Ishikawa (cell line): ENCODE measurements at regions not wholly inside any gene's neighbourhood (a gene's known extent, or its start where the extent isn't known, plus 50 kb on each side); places are given as distances from the start of the nearest gene placed in this dataset.

Experiments
- CEBPB ChIP-seq: IDR thresholded peaks from 2 replicates; pipeline ENCODE4 v1.6.1; 2012
- CREB1 ChIP-seq: IDR thresholded peaks from 2 replicates; pipeline ENCODE4 v1.6.1; 2012; ENCODE audit warnings: low read depth
- EGR1 ChIP-seq: IDR thresholded peaks from 2 replicates; pipeline ENCODE4 v1.6.1; 2012
- EP300 ChIP-seq: IDR thresholded peaks from 2 replicates; pipeline ENCODE4 v1.6.1; 2012; ENCODE audit warnings: borderline replicate concordance
- FOXM1 ChIP-seq: IDR thresholded peaks from 2 replicates; pipeline ENCODE4 v1.6.1; 2012; ENCODE audit warnings: low read depth, borderline replicate concordance
- NFIC ChIP-seq: IDR thresholded peaks from 2 replicates; pipeline ENCODE4 v1.6.1; 2012
- RAD21 ChIP-seq: IDR thresholded peaks from 2 replicates; pipeline ENCODE4 v1.6.1; 2012; ENCODE audit warnings: low read depth
- TAF1 ChIP-seq: IDR thresholded peaks from 2 replicates; pipeline ENCODE4 v1.6.1; 2012; ENCODE audit warnings: low read depth, mild to moderate bottlenecking
- TCF12 ChIP-seq: IDR thresholded peaks from 2 replicates; pipeline ENCODE4 v1.6.1; 2012; ENCODE audit warnings: low read depth
- TEAD4 ChIP-seq: IDR thresholded peaks from 2 replicates; pipeline ENCODE4 v1.6.1; 2012
- YY1 ChIP-seq: IDR thresholded peaks from 2 replicates; pipeline ENCODE4 v1.6.1; 2012; ENCODE audit warnings: low read depth
- ZBTB7A ChIP-seq: IDR thresholded peaks from 2 replicates; pipeline ENCODE4 v1.6.1; 2012; ENCODE audit warnings: low read depth
- TF ChIP-seq, protein P1 (sequence below): IDR thresholded peaks from 2 replicates; pipeline ENCODE4 v1.6.1; 2012
- TF ChIP-seq, protein P2 (sequence below): IDR thresholded peaks from 2 replicates; pipeline ENCODE4 v1.6.1; 2012; ENCODE audit warnings: low read depth, mild to moderate bottlenecking
- TF ChIP-seq, protein P3 (sequence below): IDR thresholded peaks from 2 replicates; pipeline ENCODE4 v1.6.1; 2012

DNA sequence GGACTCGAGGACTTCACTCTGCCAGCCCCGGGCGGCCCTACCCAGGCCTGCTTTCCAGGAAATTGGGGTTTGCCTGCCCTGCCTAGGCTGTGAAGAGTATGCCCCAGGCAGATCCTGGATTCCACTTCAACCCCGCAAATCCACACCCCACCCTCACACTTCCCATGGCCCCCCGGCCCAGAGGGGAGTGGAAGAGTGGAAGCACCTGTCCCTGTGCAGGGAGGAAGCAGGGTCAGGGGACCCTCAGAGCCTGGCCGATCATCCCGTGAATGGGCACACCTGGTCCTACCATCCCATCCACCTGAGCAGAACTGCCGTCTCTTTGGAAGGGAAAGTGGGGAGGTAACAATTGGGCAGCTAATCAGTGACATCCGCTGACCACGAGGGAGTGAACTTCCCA lies 245.2 kb downstream of the EIPR1 start:
- TF ChIP-seq, protein P1, sequence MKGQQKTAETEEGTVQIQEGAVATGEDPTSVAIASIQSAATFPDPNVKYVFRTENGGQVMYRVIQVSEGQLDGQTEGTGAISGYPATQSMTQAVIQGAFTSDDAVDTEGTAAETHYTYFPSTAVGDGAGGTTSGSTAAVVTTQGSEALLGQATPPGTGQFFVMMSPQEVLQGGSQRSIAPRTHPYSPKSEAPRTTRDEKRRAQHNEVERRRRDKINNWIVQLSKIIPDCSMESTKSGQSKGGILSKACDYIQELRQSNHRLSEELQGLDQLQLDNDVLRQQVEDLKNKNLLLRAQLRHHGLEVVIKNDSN = no peak
- TF ChIP-seq YY1 (no peak), TAF1 (no peak), EP300 (no peak), FOXM1 (no peak), EGR1 (no peak)

DNA sequence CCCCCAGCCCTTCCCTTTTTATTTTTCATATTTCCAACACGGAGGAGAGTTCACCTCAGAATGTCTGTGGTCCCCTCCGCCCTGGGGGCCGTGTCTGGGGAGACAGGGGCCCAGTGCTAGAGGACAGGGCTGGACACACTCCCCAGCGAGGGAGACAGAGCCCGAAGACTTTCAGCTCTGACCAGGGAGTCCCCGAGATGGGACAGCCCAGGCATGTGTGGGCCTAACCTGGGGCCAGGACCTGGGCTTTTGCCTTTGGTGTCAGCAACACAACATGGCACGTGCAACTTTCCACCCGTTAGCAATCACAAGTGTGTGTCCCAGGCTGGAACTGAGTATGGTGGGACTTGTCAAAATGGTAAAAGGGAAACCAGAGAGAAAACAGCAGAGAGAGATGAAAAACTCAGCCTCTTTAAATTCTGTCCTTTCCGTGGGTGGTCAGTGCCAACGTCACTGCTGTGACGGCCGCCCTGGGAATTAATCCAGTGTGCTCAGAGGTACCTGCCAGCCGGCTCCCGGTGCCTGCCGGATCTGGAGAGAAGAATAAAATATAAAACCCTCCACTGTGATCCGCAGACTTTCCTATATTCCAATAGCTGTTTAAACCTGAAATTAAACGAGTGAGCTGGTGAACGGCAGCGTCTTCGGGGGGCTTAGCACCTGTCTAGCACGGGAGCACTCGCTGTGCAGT lies 245.8 kb downstream of the EIPR1 start:
- TF ChIP-seq, protein P2, sequence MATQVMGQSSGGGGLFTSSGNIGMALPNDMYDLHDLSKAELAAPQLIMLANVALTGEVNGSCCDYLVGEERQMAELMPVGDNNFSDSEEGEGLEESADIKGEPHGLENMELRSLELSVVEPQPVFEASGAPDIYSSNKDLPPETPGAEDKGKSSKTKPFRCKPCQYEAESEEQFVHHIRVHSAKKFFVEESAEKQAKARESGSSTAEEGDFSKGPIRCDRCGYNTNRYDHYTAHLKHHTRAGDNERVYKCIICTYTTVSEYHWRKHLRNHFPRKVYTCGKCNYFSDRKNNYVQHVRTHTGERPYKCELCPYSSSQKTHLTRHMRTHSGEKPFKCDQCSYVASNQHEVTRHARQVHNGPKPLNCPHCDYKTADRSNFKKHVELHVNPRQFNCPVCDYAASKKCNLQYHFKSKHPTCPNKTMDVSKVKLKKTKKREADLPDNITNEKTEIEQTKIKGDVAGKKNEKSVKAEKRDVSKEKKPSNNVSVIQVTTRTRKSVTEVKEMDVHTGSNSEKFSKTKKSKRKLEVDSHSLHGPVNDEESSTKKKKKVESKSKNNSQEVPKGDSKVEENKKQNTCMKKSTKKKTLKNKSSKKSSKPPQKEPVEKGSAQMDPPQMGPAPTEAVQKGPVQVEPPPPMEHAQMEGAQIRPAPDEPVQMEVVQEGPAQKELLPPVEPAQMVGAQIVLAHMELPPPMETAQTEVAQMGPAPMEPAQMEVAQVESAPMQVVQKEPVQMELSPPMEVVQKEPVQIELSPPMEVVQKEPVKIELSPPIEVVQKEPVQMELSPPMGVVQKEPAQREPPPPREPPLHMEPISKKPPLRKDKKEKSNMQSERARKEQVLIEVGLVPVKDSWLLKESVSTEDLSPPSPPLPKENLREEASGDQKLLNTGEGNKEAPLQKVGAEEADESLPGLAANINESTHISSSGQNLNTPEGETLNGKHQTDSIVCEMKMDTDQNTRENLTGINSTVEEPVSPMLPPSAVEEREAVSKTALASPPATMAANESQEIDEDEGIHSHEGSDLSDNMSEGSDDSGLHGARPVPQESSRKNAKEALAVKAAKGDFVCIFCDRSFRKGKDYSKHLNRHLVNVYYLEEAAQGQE = no peak
- TF ChIP-seq FOXM1 (no peak), CEBPB (no peak), CREB1 (no peak), TEAD4 (no peak), TCF12 (no peak), YY1 (no peak), RAD21 (no peak), TAF1 (no peak), EP300 (no peak), ZBTB7A (no peak), NFIC (no peak), EGR1 (no peak)
- TF ChIP-seq, protein P1 = no peak
- TF ChIP-seq, protein P3, sequence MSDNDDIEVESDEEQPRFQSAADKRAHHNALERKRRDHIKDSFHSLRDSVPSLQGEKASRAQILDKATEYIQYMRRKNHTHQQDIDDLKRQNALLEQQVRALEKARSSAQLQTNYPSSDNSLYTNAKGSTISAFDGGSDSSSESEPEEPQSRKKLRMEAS = no peak

DNA sequence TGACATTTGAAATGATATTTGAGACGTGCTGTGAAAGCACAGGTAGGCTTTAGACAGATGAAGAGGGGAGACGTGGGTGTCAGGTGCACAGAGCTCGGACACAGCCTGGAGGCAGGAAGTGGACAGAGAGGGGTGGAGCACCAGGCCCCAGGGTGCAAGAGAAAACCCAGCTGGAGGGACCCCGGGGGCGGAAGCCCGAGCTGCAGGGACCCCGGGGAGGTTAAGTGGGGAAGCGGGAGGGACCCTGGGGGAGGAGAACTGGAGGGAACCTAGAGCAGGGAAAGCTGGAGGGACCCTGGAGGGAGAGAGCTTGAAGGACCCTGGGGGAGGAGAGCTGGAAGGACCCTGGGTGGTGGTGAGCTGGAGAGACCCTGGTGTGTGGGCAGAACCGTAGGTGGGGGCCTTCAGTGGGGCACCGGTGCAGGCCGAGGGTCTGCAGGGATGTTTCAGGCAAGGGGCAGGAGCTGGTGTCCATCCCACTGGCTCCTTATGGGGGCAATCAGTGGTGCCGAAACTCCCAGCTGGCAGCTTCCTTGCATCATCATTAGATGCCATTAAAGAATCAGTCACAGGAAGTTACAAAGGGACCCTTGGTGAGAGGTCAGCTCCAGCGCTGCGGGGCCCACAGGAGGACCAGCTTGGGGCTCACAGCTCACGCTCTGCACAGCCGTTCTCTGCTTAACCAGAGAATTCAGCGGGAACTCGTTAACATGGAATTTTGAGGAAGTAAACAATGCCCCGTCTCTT lies 246.6 kb downstream of the EIPR1 start:
- TF ChIP-seq FOXM1 (no peak), CEBPB (no peak), TCF12 (no peak), EP300 (no peak), TEAD4 (no peak), RAD21 (no peak), TAF1 (no peak), NFIC (no peak), EGR1 (no peak), YY1 (no peak), ZBTB7A (no peak), CREB1 (no peak)
- TF ChIP-seq, protein P3 = no peak
- TF ChIP-seq, protein P2 = no peak

DNA sequence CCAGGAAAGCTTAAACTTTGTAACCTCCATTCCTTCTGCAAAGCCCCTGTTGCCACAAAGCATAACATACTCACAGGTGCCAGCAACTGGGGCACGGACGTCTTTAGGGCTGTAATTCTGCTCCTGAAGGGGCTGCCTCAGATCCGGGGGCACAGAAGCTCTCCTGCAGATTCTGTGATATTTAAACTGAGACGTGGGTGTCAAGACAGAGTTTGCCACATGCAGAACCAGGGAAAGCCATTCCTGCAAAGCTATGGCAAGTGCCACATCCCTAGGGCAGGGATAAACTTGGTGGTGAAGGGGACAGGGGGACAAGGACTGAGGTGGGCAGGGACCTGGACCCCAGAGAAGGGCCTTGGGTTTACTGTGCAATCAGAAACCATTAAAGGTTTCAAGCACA lies 247.2 kb downstream of the EIPR1 start:
- TF ChIP-seq CEBPB (no peak), CREB1 (no peak)

DNA sequence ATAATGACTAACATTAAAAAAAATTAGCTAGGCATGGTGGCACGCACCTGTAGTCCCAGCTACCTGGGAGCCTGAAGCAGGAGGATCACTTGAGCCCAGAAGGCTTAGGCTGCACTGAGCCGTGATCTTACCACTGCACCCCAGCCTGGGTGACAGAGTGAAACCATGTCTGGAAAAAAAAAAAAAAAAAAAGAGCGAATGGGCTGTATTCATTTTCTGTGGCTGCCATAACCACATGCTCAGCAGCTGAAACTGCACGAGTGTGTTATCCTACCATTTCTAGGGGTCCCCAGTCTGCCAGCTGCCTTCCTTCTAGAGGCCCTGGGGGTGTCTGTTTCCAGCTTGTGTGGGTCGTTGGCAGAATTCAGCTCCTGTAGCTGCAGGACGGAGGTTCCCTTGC lies 247.8 kb downstream of the EIPR1 start:
- no peak for TF ChIP-seq TAF1

DNA sequence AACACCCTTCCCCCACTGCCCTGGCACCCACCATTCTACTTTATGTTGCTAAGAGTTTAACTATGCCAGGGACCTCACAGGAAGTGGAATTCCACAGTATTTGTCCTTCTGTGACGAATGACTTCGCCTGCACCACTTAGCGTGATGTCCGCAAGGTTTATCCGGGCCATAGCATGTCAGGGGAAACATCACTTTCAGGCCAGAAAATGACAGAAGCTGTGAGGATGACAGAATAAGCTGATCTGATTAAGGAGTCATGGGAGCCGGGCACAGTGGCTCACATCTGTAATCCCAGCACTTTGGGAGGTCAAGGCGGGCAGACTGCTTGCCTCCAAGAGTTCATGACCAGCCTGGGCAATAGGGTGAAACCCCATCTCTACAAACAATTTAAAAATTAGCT lies 248.8 kb downstream of the EIPR1 start:
- TF ChIP-seq CEBPB (no peak), TAF1 (no peak), RAD21 (no peak)

DNA sequence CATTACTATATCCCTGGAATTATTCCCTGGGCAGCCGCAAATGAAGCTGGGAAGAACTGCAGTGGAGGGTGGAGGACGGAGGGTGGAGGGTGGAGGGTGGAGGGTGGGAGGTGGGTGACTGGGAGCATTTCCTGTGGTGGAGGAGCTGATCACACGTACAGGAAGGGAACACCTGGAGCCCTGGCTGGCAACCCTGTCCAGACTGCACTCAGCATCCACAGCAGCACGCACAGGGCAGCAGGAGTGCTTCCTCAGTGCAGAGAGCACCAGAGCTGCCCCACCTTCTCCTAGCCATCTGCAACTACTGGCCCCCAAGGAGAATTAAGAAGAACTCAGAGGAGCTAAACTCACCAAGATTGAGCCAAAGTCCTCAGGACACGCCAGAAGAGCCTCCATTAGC lies 249.9 kb downstream of the EIPR1 start:
- TF ChIP-seq EP300 (no peak), TCF12 (no peak), CEBPB (no peak), TAF1 (no peak), CREB1 (no peak), YY1 (no peak)
- TF ChIP-seq, protein P3 = no peak
- TF ChIP-seq, protein P1 = no peak
